Immature natural killer cell (primary cell): ENCODE measurements at regions not wholly inside any gene's neighbourhood (a gene's known extent, or its start where the extent isn't known, plus 50 kb on each side); places are given as distances from the start of the nearest gene placed in this dataset.
"Not testable (repeated sequence)": the region's sequence is repeated elsewhere in the genome, so short reads cannot be mapped to it uniquely, and the experiment has no call there.

ENCODE experiments used
- DNase-seq, 3 donors: peaks; one replicate each; pipeline ENCODE4 v3.0.0; 2022; ENCODE audit warnings: mixed read lengths in 1 of 3
- H3K27ac Mint-ChIP-seq, 6 donors: one replicate each; pipeline ENCODE4 v1.8.0; 2020; ENCODE audit warnings: mixed read lengths in 6 of 6, mild to moderate bottlenecking in 5 of 6, inconsistent platforms in 4 of 6, moderate library complexity in 3 of 6
- H3K27me3 Mint-ChIP-seq, 3 donors: one replicate each; pipeline ENCODE4 v1.8.0; 2020 to 2021; ENCODE audit warnings: low read depth in 3 of 3, mild to moderate bottlenecking in 3 of 3, mixed read lengths in 3 of 3, moderate library complexity in 3 of 3, inconsistent platforms in 1 of 3
- H3K36me3 Mint-ChIP-seq, 3 donors: one replicate each; pipeline ENCODE4 v1.8.0; 2020; ENCODE audit warnings: mixed read lengths in 3 of 3, inconsistent platforms in 2 of 3, mild to moderate bottlenecking in 2 of 3
- H3K4me1 Mint-ChIP-seq, 2 donors: one replicate each; pipeline ENCODE4 v1.8.0; 2020; ENCODE audit warnings: inconsistent platforms in 2 of 2, mild to moderate bottlenecking in 2 of 2, mixed read lengths in 2 of 2, moderate library complexity in 1 of 2
- H3K4me3 Mint-ChIP-seq, 5 donors: one replicate each; pipeline ENCODE4 v1.8.0; 2020; ENCODE audit warnings: mild to moderate bottlenecking in 5 of 5, mixed read lengths in 5 of 5, inconsistent platforms in 3 of 5, moderate library complexity in 3 of 5
- H3K9me3 Mint-ChIP-seq, 6 donors: one replicate each; pipeline ENCODE4 v1.8.0; 2020; ENCODE audit warnings: mild to moderate bottlenecking in 6 of 6, mixed read lengths in 6 of 6, inconsistent platforms in 4 of 6, moderate library complexity in 3 of 6

DNA sequence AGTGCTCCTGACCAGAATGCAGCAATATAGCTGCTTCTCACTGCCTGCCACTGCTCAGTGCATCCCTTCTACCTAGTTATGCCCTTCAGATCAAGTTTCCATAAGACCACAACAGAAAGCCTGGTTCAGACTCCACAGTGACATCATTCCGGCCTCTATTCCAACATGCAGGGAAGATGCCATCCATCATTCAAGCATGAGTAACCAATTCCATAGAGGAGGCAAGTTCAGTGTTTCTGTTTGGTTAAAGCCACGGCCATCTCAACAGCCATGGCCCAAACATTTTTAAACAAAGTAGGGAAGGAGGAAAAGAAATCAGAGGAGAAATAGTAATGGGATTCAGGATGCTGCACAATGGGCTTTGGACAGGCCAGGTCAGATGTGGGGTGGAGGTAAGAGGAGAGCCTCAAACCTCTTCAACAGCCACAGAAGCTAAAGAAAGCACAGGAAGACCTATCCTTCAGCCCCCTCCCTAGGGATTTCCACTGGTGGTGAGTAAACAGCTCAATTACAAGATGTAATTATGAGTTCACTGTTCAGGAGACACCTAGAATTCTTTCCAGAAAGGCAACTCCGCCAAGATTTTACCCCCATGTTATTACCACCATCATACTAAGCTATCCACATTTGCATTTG lies 484.9 kb downstream of the SETD4 start:
- Mint-ChIP-seq H3K27ac (no peak overlapping the region), H3K4me3 (no peak overlapping the region), H3K27me3 (peaks cover 2 to 11% (median 3%) of the 10 kb centered on the region in 3 donors), H3K4me1 (no peaks in the 10 kb centered on the region), H3K36me3 (no peaks in the 10 kb centered on the region), H3K9me3 (peaks cover 0 to 2% (median 0%) of the 10 kb centered on the region in 6 donors)
- no peak for DNase-seq

DNA sequence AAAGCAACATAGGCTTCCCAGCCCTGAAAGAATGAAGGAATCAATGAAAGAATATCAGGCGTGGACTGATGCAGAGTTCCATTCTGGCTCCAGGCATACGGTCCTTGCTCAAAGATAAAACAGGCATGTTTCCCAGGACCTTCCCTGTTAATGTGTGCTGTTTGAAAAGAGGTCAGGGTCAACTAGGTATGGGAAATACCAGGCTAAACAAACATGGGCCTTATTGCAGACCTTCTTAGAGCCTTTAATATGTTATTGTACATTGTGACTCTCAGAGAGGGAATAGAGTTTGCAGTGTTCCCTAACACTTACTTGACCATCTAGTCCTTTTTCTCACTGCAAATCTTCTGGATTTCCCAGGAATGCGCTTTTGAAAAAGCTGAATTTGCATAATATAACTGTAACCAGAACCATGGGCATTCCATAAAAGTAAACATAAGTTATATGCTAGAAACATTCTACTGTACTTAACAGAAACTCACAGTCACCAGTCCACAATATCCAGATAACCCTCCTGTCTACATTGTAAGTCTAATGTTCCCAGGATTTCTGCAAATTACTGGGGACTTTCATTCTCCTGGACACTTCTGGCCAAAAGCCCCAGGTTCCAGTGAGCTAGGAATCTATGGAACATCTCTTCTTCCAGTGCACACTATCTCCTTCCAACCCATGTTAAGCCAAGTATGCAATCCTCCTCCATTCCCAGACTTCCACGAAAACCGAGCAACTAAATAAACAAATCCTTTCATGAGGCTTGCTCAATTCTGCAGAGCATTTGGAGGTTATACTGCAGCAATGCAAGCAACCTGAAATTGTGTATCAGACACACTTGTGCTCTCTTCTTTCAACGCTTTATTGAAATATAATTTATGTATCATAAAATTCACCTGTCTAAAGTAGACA lies 486.6 kb downstream of the SETD4 start:
- Mint-ChIP-seq H3K27ac (no peak overlapping the region), H3K9me3 (peaks cover 0 to 2% (median 0%) of the 10 kb centered on the region in 6 donors), H3K4me3 (no peak overlapping the region), H3K4me1 (no peaks in the 10 kb centered on the region), H3K36me3 (no peaks in the 10 kb centered on the region), H3K27me3 (peaks cover 2 to 8% (median 3%) of the 10 kb centered on the region in 3 donors)
- DNase-seq = no peak

DNA sequence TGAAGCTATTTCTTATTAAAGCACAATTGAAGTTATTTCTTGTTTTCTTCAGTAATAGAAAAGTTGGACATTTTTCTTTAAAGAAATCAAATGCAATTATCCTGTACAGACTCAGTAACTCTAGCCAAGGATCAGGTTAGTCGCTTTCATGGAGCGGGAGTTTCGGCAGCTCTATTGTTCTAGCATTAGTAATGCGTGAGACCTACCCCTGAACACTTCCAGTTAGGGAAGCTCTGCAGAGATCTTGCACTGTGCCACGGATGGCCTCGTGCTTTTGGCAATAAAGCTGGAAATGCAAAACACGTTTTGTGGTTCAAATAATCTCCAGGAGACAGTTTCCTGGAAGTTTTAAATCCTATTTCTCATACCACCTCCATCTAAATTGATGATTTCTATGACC lies 488.4 kb downstream of the SETD4 start:
- H3K36me3 Mint-ChIP-seq = no peaks in the 10 kb centered on the region
- H3K4me3 Mint-ChIP-seq = no peak overlapping the region
- no peaks in the 10 kb centered on the region for H3K4me1 Mint-ChIP-seq
- no peak for DNase-seq
- peaks cover 3 to 7% (median 4%) of the 10 kb centered on the region in 3 donors for H3K27me3 Mint-ChIP-seq
- no peak overlapping the region for H3K27ac Mint-ChIP-seq
- peaks cover 0 to 2% (median 0%) of the 10 kb centered on the region in 6 donors for H3K9me3 Mint-ChIP-seq

DNA sequence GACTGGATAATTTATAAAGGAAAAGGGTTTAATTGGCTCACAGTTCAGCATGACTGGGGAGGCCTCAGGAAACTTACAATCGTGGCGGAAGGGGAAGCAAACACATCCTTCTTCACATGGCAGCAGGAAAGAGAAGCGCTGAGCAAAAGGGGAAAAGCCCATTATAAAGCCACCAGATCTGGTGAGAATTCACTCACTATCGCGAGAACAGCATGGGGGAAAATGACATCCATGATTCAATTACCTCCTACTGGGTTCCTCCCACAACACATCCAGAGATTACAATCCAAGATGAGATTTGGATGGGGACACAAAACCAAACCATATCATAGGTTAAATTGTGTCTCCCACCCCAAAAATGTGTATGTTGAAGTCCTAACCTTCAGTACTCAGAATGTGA lies 491.7 kb downstream of the SETD4 start:
- H3K4me3 Mint-ChIP-seq = no peak overlapping the region
- no peaks in the 10 kb centered on the region for H3K4me1 Mint-ChIP-seq
- H3K27ac Mint-ChIP-seq = no peak overlapping the region
- H3K9me3 Mint-ChIP-seq = peaks cover 0 to 2% (median 0%) of the 10 kb centered on the region in 6 donors
- H3K27me3 Mint-ChIP-seq = peaks cover 3 to 9% (median 4%) of the 10 kb centered on the region in 3 donors
- no peak for DNase-seq
- no peaks in the 10 kb centered on the region for H3K36me3 Mint-ChIP-seq

DNA sequence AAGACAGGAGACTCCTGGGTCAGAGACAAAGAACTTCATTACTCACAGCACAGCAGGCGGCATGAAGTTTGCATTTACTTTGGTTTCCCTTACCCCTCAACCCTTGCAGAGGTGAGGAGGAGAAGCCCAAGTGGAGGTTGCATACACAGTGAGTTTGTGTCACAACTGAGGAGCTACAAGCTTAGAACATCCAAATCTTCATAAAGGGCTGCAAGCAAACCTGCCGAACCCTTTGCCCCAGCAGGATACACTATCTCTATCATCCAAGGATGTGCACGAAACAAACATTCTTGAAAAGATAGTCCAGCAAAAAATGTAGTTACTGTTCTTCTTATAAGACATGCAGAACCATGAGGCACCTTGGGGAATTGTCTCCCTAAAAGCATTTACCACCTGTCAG lies 493.5 kb downstream of the SETD4 start:
- H3K4me1 Mint-ChIP-seq = no peaks in the 10 kb centered on the region
- no peak overlapping the region for H3K27ac Mint-ChIP-seq
- DNase-seq = no peak
- H3K9me3 Mint-ChIP-seq = no peaks in the 10 kb centered on the region
- no peaks in the 10 kb centered on the region for H3K36me3 Mint-ChIP-seq
- no peak overlapping the region for H3K4me3 Mint-ChIP-seq
- peaks cover 4 to 11% (median 4%) of the 10 kb centered on the region in 3 donors for H3K27me3 Mint-ChIP-seq

DNA sequence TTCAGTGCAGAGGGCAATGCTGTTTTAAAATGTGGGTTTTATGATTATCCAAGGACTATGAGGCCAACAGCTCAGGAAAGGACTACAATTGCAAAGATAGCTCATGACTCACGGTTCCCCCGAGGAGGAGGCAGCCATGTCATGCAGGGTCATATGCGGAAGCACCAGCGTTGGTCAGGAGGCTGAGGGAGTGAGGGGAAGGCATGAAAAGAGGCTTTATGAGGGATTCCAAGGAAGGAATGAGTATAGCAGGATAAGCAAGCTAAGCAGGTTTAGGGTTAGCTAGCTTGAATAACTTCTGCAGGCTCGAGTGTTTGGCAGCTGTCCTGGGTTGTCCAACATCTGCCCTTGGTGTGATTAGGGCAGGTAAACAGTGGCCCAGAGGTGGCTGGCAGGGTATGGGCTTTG lies 495.1 kb downstream of the SETD4 start:
- Mint-ChIP-seq H3K27ac (no peak overlapping the region), H3K36me3 (no peaks in the 10 kb centered on the region), H3K9me3 (no peaks in the 10 kb centered on the region), H3K27me3 (peaks cover 4 to 9% (median 7%) of the 10 kb centered on the region in 3 donors), H3K4me1 (no peaks in the 10 kb centered on the region), H3K4me3 (no peak overlapping the region)
- DNase-seq = no peak

DNA sequence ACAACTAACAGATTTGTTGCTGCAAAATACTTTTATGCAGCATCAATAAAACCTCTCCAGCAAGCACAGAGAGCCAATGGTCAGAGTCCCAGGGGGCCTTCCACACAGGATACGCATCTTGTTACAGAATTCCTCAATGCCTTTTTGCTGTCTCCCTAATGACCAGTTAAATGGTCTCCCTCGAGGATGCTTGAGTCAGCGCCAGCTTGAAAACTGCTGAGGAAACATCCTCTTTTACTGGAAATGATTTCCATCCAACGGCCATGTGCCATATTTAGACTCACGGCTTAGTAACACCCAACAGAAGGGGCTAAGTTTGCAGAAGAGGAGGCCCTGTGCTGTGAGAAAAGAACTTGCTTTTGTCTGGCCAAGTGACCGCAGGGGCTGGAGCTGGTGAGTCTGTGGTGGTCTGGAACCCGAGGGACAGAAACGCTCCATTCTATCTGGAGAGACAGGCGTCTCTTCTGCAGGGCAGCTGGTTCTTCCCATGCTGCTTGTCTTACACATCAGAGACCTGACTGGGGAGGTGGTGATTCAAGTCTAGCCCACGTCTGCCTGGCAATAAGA lies 496.4 kb downstream of the SETD4 start:
- Mint-ChIP-seq H3K4me1 (no peaks in the 10 kb centered on the region), H3K27ac (no peak overlapping the region), H3K36me3 (no peaks in the 10 kb centered on the region), H3K9me3 (no peaks in the 10 kb centered on the region), H3K4me3 (no peak overlapping the region), H3K27me3 (peaks cover 4 to 9% (median 7%) of the 10 kb centered on the region in 3 donors)
- no peak for DNase-seq

DNA sequence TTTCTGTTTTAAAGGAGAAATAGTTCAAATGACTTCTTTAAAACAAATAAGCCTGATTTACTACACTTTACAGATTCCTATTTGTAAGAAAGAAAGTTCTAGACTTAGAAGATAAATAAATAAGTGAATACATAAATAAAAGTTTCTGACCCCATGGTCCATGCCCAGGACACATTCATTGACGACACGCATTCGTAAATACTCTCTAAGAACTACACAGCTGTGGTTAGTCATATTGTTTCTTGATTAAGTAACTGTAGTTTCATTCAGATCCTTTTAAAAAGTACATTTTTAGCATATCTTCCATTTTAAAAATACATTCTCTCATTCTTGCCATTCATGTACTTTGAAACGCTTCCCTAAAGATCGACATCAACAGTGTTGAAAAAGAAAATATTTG lies 497.4 kb downstream of the SETD4 start:
- Mint-ChIP-seq H3K36me3 (no peaks in the 10 kb centered on the region), H3K9me3 (no peaks in the 10 kb centered on the region), H3K4me1 (no peaks in the 10 kb centered on the region), H3K27ac (no peak overlapping the region), H3K4me3 (no peak overlapping the region), H3K27me3 (peaks cover 5 to 8% (median 7%) of the 10 kb centered on the region in 3 donors)
- DNase-seq = no peak

DNA sequence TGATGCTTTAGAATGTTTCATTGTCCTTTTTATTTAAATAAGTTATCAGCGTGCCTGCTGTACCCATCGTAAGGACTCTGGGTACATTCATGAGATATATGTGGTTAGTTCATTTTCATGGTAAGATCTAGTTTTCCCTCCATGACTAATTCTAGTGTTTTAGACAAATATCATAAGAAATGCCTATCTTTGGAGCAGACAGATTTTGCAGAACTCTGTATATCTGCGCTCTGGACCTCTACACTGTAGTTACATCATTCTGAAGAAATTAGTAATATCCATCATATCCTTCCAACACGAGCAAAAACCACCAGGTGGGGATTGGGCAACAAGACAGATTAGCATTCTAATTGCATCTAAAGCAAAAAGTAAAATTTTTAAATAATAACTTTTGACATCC lies 499.2 kb downstream of the SETD4 start:
- Mint-ChIP-seq H3K27me3 (peaks cover 3 to 10% (median 6%) of the 10 kb centered on the region in 3 donors), H3K36me3 (no peaks in the 10 kb centered on the region), H3K9me3 (no peaks in the 10 kb centered on the region), H3K27ac (no peak overlapping the region), H3K4me1 (no peaks in the 10 kb centered on the region), H3K4me3 (no peak overlapping the region)
- DNase-seq = no peak

DNA sequence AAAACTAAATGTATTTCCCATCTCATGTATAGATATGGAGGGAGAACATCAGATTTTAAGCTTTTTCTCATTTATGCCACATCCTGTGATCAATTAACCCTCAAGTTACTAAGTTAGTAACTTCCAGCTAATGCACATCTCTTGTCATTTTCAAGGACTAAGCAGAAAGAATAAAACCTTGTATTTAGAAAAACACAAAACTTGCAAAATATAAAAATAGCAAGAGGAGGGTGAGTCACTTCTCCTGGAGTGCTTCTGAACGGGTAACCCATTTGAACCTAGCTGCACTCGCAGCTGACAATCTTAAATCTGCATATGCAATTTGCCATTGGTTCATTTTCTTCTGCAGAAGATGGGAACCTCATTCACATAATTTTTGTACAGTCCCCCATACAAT lies 500.5 kb downstream of the SETD4 start:
- no peak overlapping the region for H3K27ac Mint-ChIP-seq

DNA sequence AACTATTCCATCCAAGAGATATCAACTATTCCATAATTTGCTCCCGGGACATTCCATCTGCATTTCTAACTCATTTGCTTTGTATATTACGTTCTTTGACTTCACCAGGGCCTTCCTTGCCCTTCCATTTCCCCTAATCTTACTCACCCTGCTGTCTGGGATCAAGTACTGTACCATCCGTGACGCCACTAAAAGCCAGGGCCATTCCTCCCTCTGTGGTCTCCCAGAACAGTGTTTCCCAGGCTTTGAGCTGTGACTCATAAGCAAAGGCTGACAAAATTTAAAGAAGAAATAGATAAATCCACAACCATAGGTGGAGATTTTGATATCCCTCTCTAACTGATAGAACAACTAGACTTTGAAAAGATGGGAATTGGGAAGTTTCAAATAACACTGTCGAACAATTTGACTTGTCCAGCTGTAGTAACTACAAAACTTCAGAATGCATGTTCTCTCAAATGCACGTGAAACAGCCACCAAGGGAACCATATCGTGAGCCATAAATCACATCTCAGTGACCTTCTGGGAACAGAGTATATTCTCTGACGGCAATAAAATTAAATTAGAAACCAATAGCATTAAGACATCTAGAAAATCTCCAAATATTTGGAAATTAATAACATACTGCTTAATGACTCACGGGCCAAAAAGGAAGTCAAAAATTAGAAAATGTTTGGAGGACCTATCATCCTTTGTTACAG lies 501.0 kb downstream of the SETD4 start:
- peaks cover 2 to 12% (median 3%) of the 10 kb centered on the region in 3 donors for H3K27me3 Mint-ChIP-seq
- H3K9me3 Mint-ChIP-seq = no peaks in the 10 kb centered on the region
- no peaks in the 10 kb centered on the region for H3K36me3 Mint-ChIP-seq
- H3K4me1 Mint-ChIP-seq = no peaks in the 10 kb centered on the region
- H3K4me3 Mint-ChIP-seq = no peak overlapping the region
- no peak overlapping the region for H3K27ac Mint-ChIP-seq
- DNase-seq = no peak

More for the DNA sequence above, 500.5 kb downstream of the SETD4 start:
- no peaks in the 10 kb centered on the region for H3K9me3 Mint-ChIP-seq
- no peaks in the 10 kb centered on the region for H3K4me1 Mint-ChIP-seq
- H3K27me3 Mint-ChIP-seq = peaks cover 2 to 10% (median 3%) of the 10 kb centered on the region in 3 donors
- no peak for DNase-seq
- no peaks in the 10 kb centered on the region for H3K36me3 Mint-ChIP-seq
- H3K4me3 Mint-ChIP-seq = no peak overlapping the region

DNA sequence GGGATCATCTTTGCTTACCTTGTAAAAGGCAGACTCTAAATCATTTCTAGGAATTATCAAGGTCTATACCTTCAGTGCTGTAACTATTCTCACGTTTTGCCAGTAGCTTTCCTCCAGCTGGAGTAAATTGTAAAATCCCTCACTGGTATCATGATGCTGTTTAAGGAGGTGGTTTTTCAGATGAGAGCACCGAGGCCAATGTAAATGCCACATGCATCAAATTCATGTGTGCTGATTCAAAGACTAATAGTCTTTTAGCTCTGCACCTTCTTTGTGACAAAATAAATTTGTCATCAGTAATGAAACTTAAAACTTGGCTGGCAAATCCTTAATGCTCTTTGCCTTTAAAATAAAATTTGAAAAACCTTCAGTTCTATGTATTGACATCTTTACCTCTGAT lies 503.8 kb downstream of the SETD4 start:
- DNase-seq = no peak
- no peaks in the 10 kb centered on the region for H3K36me3 Mint-ChIP-seq
- H3K9me3 Mint-ChIP-seq = no peaks in the 10 kb centered on the region
- no peaks in the 10 kb centered on the region for H3K4me1 Mint-ChIP-seq
- H3K27me3 Mint-ChIP-seq = peaks cover 0 to 11% (median 5%) of the 10 kb centered on the region in 3 donors
- H3K4me3 Mint-ChIP-seq = no peak overlapping the region
- no peak overlapping the region for H3K27ac Mint-ChIP-seq

DNA sequence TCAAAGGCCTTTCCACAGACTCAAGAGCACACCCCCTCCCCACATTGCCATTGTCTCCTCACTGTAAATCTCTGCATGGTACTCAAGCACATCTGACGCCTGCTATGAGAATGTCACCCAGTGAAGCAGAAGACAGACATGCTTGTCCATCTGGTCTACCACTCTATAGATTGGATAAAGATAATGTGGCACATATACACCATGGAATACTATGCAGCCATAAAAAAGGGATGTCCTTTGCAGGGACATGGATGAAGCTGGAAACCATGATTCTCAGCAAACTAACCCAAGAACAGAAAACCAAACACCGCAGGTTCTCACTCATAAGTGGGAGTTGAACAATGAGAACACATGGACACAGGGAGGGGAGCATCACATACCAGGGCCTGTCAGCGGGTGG lies 503.4 kb upstream of the RUNX1 start:
- H3K27ac Mint-ChIP-seq, H3K9me3 Mint-ChIP-seq, H3K4me3 Mint-ChIP-seq, H3K4me1 Mint-ChIP-seq, H3K27me3 Mint-ChIP-seq, DNase-seq, H3K36me3 Mint-ChIP-seq: not testable (repeated sequence)
